GM12874 (cell line): ENCODE measurements at regions not wholly inside any gene's neighbourhood (a gene's known extent, or its start where the extent isn't known, plus 50 kb on each side); places are given as distances from the start of the nearest gene placed in this dataset.

ENCODE experiments used
- TF ChIP-seq, protein P1 (sequence below): IDR thresholded peaks from 2 replicates; pipeline ENCODE4 v1.5.1; 2011; ENCODE audit warnings: low read depth, mild to moderate bottlenecking, control low read depth, low read length, moderate library complexity; ENCODE audit not compliant: insufficient read depth

DNA sequence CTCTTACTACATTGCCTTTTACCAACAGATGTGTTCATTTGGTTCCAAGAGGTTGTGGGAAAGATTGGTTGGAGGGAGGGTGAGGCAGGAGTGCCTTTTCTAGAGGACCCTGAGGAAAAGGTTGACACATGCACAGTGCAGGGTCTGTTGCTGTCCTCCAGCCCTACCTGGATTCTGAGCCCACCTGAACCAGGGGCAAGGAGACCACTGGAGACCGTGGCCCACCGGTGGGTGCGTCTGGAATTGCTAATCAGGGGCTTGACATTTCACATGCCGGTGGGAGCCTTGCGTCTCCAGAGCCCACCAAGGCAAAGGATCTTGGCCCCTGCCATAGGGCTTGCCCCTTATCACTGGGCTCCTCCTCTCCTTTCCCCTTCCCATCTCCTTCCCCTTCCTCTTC lies 80.4 kb upstream of the ZBED5 start:
- TF ChIP-seq, protein P1, sequence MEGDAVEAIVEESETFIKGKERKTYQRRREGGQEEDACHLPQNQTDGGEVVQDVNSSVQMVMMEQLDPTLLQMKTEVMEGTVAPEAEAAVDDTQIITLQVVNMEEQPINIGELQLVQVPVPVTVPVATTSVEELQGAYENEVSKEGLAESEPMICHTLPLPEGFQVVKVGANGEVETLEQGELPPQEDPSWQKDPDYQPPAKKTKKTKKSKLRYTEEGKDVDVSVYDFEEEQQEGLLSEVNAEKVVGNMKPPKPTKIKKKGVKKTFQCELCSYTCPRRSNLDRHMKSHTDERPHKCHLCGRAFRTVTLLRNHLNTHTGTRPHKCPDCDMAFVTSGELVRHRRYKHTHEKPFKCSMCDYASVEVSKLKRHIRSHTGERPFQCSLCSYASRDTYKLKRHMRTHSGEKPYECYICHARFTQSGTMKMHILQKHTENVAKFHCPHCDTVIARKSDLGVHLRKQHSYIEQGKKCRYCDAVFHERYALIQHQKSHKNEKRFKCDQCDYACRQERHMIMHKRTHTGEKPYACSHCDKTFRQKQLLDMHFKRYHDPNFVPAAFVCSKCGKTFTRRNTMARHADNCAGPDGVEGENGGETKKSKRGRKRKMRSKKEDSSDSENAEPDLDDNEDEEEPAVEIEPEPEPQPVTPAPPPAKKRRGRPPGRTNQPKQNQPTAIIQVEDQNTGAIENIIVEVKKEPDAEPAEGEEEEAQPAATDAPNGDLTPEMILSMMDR = no peak

- TF ChIP-seq, protein P1 = no peak
Observed at GRCh38 chr11:10937385-10937771, 79.5 kb upstream of the ZBED5 start.

- TF ChIP-seq, protein P1 = no peak
Observed at GRCh38 chr11:10936626-10937384, 79.0 kb upstream of the ZBED5 start.

DNA sequence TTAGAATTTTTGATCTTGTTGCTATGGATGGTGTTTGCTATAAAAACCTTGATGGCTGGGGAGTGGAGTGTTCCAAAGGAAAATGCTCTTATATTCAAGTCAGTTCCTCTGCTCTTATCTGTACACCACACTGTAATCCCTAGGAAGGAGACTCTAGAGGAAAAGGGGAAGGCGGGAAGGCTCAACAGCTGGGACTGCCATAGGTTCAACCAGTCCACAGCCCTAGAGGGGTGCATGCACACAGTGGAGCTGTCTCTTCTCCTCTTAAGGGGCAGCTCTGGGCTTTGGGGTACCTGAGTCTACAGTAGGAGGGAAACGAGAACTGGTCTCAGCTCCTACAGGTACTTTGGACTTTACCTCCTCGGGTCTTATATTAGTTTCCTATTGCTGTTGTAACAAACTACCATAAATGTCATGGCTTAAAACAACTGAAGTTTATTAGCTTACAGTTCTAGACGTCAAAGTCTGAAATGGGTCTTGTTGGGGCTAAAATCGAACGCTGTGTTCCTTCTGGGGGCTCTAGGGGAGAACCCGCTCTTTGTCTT lies 77.2 kb upstream of the ZBED5 start:
- TF ChIP-seq, protein P1 = no peak

GRCh38 chr11:10934293-10934860 lies 76.5 kb upstream of the ZBED5 start:
- TF ChIP-seq, protein P1 = no peak

GRCh38 chr11:10933455-10934292 lies 75.8 kb upstream of the ZBED5 start:
- TF ChIP-seq, protein P1 = peak; percentile 85

DNA sequence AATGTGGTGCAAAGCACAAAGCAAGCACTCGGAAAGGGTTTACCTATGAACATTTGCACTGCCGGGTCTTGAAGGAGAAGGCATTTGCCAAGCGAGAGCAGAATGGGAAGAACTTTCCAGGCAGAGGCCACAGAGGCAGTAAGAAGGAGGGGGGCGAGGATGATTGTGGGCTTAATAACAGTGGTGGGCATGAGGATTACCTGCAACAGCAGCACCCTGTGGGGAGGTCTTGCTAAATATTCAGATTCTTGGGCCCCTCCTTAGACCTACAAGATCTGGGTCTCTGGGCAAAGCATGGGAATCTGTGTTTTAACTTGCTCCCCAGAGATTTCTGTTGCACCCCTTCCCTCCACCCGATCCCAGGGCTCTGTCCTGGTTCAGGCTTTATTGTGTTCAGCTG lies 75.1 kb upstream of the ZBED5 start:
- TF ChIP-seq, protein P1 = no peak
